ENCODE measurements at regions not wholly inside any gene's neighbourhood (a gene's known extent, or its start where the extent isn't known, plus 50 kb on each side); places are given as distances from the start of the nearest gene placed in this dataset.
"Not testable (repeated sequence)": the region's sequence is repeated elsewhere in the genome, so short reads cannot be mapped to it uniquely, and the experiment has no call there.

DNA sequence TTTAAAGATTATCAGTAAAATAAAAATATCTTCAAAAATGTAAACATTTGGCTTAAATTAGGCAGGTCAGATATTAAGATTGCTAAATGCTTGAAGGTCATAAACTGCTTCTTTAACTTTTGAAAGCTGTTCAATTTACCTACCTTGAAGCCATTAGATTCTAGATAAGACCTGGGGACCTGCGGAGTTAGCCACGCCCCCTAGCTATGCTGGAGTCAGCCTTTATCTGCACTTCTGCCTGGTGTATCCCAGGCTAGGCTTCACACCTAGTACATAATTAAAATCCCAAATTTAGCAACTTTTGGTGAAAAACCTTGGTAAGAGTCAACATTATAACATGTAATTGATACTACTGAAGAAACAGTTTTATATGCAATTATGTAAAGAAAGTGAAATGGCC, 89.9 kb upstream of the PRSS3 start:
- not testable (repeated sequence) for TF ChIP-seq POLR2A, POLR2AphosphoS5 (IDR thresholded peaks at IDR 0.05)
- TF ChIP-seq, protein P1, sequence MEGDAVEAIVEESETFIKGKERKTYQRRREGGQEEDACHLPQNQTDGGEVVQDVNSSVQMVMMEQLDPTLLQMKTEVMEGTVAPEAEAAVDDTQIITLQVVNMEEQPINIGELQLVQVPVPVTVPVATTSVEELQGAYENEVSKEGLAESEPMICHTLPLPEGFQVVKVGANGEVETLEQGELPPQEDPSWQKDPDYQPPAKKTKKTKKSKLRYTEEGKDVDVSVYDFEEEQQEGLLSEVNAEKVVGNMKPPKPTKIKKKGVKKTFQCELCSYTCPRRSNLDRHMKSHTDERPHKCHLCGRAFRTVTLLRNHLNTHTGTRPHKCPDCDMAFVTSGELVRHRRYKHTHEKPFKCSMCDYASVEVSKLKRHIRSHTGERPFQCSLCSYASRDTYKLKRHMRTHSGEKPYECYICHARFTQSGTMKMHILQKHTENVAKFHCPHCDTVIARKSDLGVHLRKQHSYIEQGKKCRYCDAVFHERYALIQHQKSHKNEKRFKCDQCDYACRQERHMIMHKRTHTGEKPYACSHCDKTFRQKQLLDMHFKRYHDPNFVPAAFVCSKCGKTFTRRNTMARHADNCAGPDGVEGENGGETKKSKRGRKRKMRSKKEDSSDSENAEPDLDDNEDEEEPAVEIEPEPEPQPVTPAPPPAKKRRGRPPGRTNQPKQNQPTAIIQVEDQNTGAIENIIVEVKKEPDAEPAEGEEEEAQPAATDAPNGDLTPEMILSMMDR (IDR thresholded peaks at IDR 0.05), result not testable (repeated sequence)
